H1 (cell line): ENCODE measurements at regions not wholly inside any gene's neighbourhood (a gene's known extent, or its start where the extent isn't known, plus 50 kb on each side); places are given as distances from the start of the nearest gene placed in this dataset.

ENCODE experiments used
- CTCF ChIA-PET: fragments of 300-600 bp; sonication (Branson Sonifier 250); formaldehyde crosslinking; loops from one replicate; lab custom pipeline; 2021; ENCODE audit not compliant: partially characterized antibody; lab: Charles Lee
- POLR2A ChIA-PET: fragments of 300-600 bp; sonication (Branson Sonifier 250); formaldehyde crosslinking; loops from one replicate; lab custom pipeline; 2021; ENCODE audit warnings: inconsistent platforms; ENCODE audit not compliant: partially characterized antibody; lab: Charles Lee
- DNase-seq, 2 experiments: peaks; one replicate each; pipeline versions ENCODE4 v3.0.0 to v3.0.0-alpha.2; 2010 to 2022; ENCODE audit warnings: low spot score in 2 of 2, low read depth in 1 of 2, mixed read lengths in 1 of 2
- FAIRE-seq: peaks from 2 replicates; lab custom pipeline; 2011; peaks lifted over from hg19 to GRCh38; lab: Jason Lieb, UNC
- H2AFZ ChIP-seq: 2 replicates; pipeline ENCODE4 v1.8.1; 2012; ENCODE audit warnings: low read length, inconsistent platforms
- H2AK5ac ChIP-seq: 2 replicates; pipeline ENCODE4 v1.6.1; 2013; ENCODE audit warnings: low read depth, low read length
- H2BK120ac ChIP-seq: replicated peaks from 2 replicates; pipeline ENCODE3; 2013; ENCODE audit warnings: low read depth, low read length, inconsistent platforms
- H2BK12ac ChIP-seq: 2 replicates; pipeline ENCODE4 v1.6.1; 2013; ENCODE audit warnings: low read depth, low read length
- H2BK15ac ChIP-seq: 2 replicates; pipeline ENCODE4 v1.6.1; 2013; ENCODE audit warnings: low read length
- H2BK20ac ChIP-seq: 2 replicates; pipeline ENCODE4 v1.6.1; 2013; ENCODE audit warnings: low read length
- H2BK5ac ChIP-seq: 2 replicates; pipeline ENCODE4 v1.6.1; 2013; ENCODE audit warnings: low read depth, low read length
- H3K14ac ChIP-seq: 2 replicates; pipeline ENCODE4 v1.6.1; 2013; ENCODE audit warnings: inconsistent platforms; ENCODE audit not compliant: insufficient read length
- H3K18ac ChIP-seq: 2 replicates; pipeline ENCODE4 v1.6.1; 2013; ENCODE audit warnings: low read length; ENCODE audit errors: extremely low read depth
- H3K23ac ChIP-seq: 2 replicates; pipeline ENCODE4 v1.6.1; 2013; ENCODE audit warnings: inconsistent platforms; ENCODE audit not compliant: insufficient read length
- H3K23me2 ChIP-seq: 2 replicates; pipeline ENCODE4 v1.6.1; 2013; ENCODE audit warnings: low read depth, low read length
- H3K27ac ChIP-seq: 2 replicates; pipeline ENCODE4 v1.6.1; 2011; ENCODE audit warnings: low read depth, low read length, inconsistent platforms
- H3K27me3 ChIP-seq, 4 experiments: replicated peaks in 1 of 4; 1 replicate in 1 of 4; 2 replicates in 3 of 4; pipeline versions ENCODE4 v1.6.1 to v1.8.1; 2011 to 2013; ENCODE audit warnings: low read length in 3 of 4, mild to moderate bottlenecking in 3 of 4, inconsistent platforms in 2 of 4, mixed read lengths in 2 of 4, moderate library complexity in 1 of 4; ENCODE audit not compliant: control insufficient read depth in 3 of 4, insufficient read depth in 3 of 4; ENCODE audit errors: extremely low read depth in 1 of 4
- H3K36me3 ChIP-seq, 4 experiments: 2 replicates each; pipeline versions ENCODE4 v1.6.1 to v1.8.1; 2011 to 2013; ENCODE audit warnings: mild to moderate bottlenecking in 4 of 4, low read length in 3 of 4, moderate library complexity in 2 of 4, control low read depth in 1 of 4, inconsistent platforms in 1 of 4; ENCODE audit not compliant: insufficient read depth in 4 of 4, control insufficient read depth in 2 of 4
- H3K4ac ChIP-seq: replicated peaks from 2 replicates; pipeline ENCODE3; 2013; ENCODE audit warnings: low read length, low read depth, mixed read lengths, inconsistent platforms; ENCODE audit not compliant: insufficient read length
- H3K4me1 ChIP-seq, 4 experiments: replicated peaks in 1 of 4; 1 replicate in 1 of 4; 2 replicates in 3 of 4; pipeline versions ENCODE4 v1.6.1 to v1.8.1; 2011 to 2013; ENCODE audit warnings: low read length in 3 of 4, inconsistent platforms in 2 of 4, mixed read lengths in 1 of 4; ENCODE audit not compliant: insufficient read depth in 4 of 4, control insufficient read depth in 3 of 4
- H3K4me2 ChIP-seq, 2 experiments: 2 replicates each; pipeline versions ENCODE4 v1.6.1 to v1.8.1; 2011 to 2013; ENCODE audit warnings: low read depth in 2 of 2, low read length in 2 of 2, control low read depth in 1 of 2, inconsistent platforms in 1 of 2, mild to moderate bottlenecking in 1 of 2; ENCODE audit not compliant: insufficient read depth in 1 of 2
- H3K4me3 ChIP-seq, 4 experiments: fragments of 200-600, 300-600 bp in 1 of 4; sonication (generic), shearing (Covaris generic), sonication (Bioruptor Twin) in 1 of 4; 2 replicates each; pipeline versions ENCODE4 v1.5.1 to v1.8.1; 2011 to 2016; ENCODE audit warnings: low read length in 4 of 4, low read depth in 3 of 4, control low read depth in 2 of 4, inconsistent platforms in 2 of 4, mild to moderate bottlenecking in 2 of 4, mixed read lengths in 1 of 4, moderate library complexity in 1 of 4; ENCODE audit not compliant: insufficient read depth in 2 of 4; ENCODE audit errors: extremely low read depth in 1 of 4
- H3K56ac ChIP-seq: replicated peaks from 2 replicates; pipeline ENCODE3; 2013; ENCODE audit warnings: low read depth, mild to moderate bottlenecking, mixed read lengths, low read length, inconsistent platforms; ENCODE audit not compliant: insufficient read length
- H3K79me1 ChIP-seq: 2 replicates; pipeline ENCODE4 v1.6.1; 2013; ENCODE audit warnings: low read depth, low read length, control low read depth
- H3K79me2 ChIP-seq, 2 experiments: 2 replicates each; pipeline versions ENCODE4 v1.6.1 to v1.8.1; 2012 to 2013; ENCODE audit warnings: low read length in 2 of 2, mild to moderate bottlenecking in 2 of 2, inconsistent platforms in 1 of 2; ENCODE audit not compliant: insufficient read depth in 2 of 2, control insufficient read depth in 1 of 2
- H3K9ac ChIP-seq, 4 experiments: replicated peaks in 1 of 4; 1 replicate in 1 of 4; 2 replicates in 3 of 4; pipeline versions ENCODE4 v1.6.1 to v1.8.1; 2011 to 2013; ENCODE audit warnings: low read depth in 3 of 4, low read length in 3 of 4, control low read depth in 2 of 4, mild to moderate bottlenecking in 2 of 4, moderate library complexity in 2 of 4, inconsistent platforms in 1 of 4; ENCODE audit errors: extremely low read depth in 1 of 4
- H3K9me3 ChIP-seq, 2 experiments: 2 replicates each; pipeline versions ENCODE4 v1.6.1 to v1.8.1; 2012 to 2013; ENCODE audit warnings: mild to moderate bottlenecking in 2 of 2, moderate library complexity in 2 of 2, control low read depth in 1 of 2, inconsistent platforms in 1 of 2, low read depth in 1 of 2, low read length in 1 of 2, mixed read lengths in 1 of 2; ENCODE audit not compliant: insufficient read depth in 2 of 2
- H4K20me1 ChIP-seq, 2 experiments: replicated peaks in 1 of 2; 2 replicates each; pipeline versions ENCODE3 to v1.8.1; 2011 to 2013; ENCODE audit warnings: inconsistent platforms in 2 of 2, low read length in 2 of 2, mild to moderate bottlenecking in 1 of 2; ENCODE audit not compliant: insufficient read depth in 2 of 2, control insufficient read depth in 1 of 2
- H4K5ac ChIP-seq: 2 replicates; pipeline ENCODE4 v1.6.1; 2013; ENCODE audit warnings: low read length, low read depth, mixed read lengths, inconsistent platforms; ENCODE audit not compliant: insufficient read length
- H4K8ac ChIP-seq: 2 replicates; pipeline ENCODE4 v1.8.0; 2013; ENCODE audit warnings: mild to moderate bottlenecking, moderate library complexity, low read length, inconsistent platforms; ENCODE audit not compliant: insufficient read depth; ENCODE audit errors: extremely low read depth
- H4K91ac ChIP-seq: replicated peaks from 2 replicates; pipeline ENCODE3; 2013; ENCODE audit warnings: low read length, mixed read lengths, inconsistent platforms; ENCODE audit not compliant: insufficient read length
- BACH1 ChIP-seq: IDR thresholded peaks from 2 replicates; pipeline ENCODE4 v1.6.1; 2012; ENCODE audit warnings: low read length, improper control_type of control experiment
- BCL11A ChIP-seq, 2 experiments: IDR thresholded peaks; one replicate each; pipeline ENCODE4 v1.6.1; 2011; ENCODE audit warnings: low read depth in 2 of 2, low read length in 2 of 2, mild to moderate bottlenecking in 2 of 2
- CEBPB ChIP-seq: IDR thresholded peaks from 2 replicates; pipeline ENCODE4 v1.6.1; 2012; ENCODE audit warnings: low read depth, low read length
- E2F6 ChIP-seq: IDR thresholded peaks from 2 replicates; pipeline ENCODE4 v1.6.1; 2012; ENCODE audit warnings: inconsistent platforms
- EP300 ChIP-seq, 2 experiments: IDR thresholded peaks; 1 replicate in 1 of 2; 2 replicates in 1 of 2; pipeline ENCODE4 v1.6.1; 2011 to 2012; ENCODE audit warnings: low read depth in 2 of 2, low read length in 2 of 2, mild to moderate bottlenecking in 2 of 2, borderline replicate concordance in 1 of 2, inconsistent platforms in 1 of 2, moderate library complexity in 1 of 2
- EZH2 ChIP-seq: fragments of 200-600 bp; sonication (generic); IDR thresholded peaks from 2 replicates; pipeline ENCODE4 v1.7.1; 2012; ENCODE audit warnings: low read depth, mild to moderate bottlenecking, moderate library complexity, low read length, inconsistent platforms; ENCODE audit not compliant: severe bottlenecking
- GABPA ChIP-seq: IDR thresholded peaks from 2 replicates; pipeline ENCODE4 v1.6.1; 2011; ENCODE audit warnings: mild to moderate bottlenecking, low read length, moderate library complexity, borderline replicate concordance; ENCODE audit not compliant: insufficient read depth
- HDAC6 ChIP-seq: IDR thresholded peaks from one replicate; pipeline ENCODE4 v1.7.1; 2012; ENCODE audit warnings: low read depth, mild to moderate bottlenecking, inconsistent platforms, low read length, moderate library complexity
- JUND ChIP-seq: IDR thresholded peaks from 2 replicates; pipeline ENCODE4 v1.6.1; 2011; ENCODE audit warnings: mild to moderate bottlenecking, improper control_type of control experiment, low read length
- NANOG ChIP-seq: IDR thresholded peaks from 2 replicates; pipeline ENCODE4 v1.6.1; 2011; ENCODE audit warnings: low read length, low read depth, mild to moderate bottlenecking, inconsistent platforms; ENCODE audit not compliant: insufficient read depth, poor library complexity, severe bottlenecking
- SAP30 ChIP-seq: fragments of 300-600 bp; sonication (generic); IDR thresholded peaks from 2 replicates; pipeline ENCODE4 v1.7.1; 2012; ENCODE audit warnings: low read length, moderate library complexity, mild to moderate bottlenecking, inconsistent platforms; ENCODE audit not compliant: insufficient read depth, insufficient replicate concordance
- SIX5 ChIP-seq: IDR thresholded peaks from 2 replicates; pipeline ENCODE4 v1.6.1; 2011; ENCODE audit warnings: mild to moderate bottlenecking, low read depth, low read length
- USF2 ChIP-seq: IDR thresholded peaks from 2 replicates; pipeline ENCODE4 v1.6.1; 2011; ENCODE audit warnings: low read length, improper control_type of control experiment
- WGBS, 2 experiments: shearing (Covaris generic) in 1 of 2; methylation state at CpG; one replicate each; pipeline versions ENCODE4 v1.1.6 to v1.1.7; 2013 to 2015; ENCODE audit warnings: low lambda C conversion rate in 2 of 2, mixed read lengths in 2 of 2, inconsistent platforms in 1 of 2, low coverage in 1 of 2, missing lambda C conversion rate in 1 of 2; ENCODE audit not compliant: insufficient replicate concordance in 2 of 2, insufficient coverage in 1 of 2, insufficient read length in 1 of 2; ENCODE audit errors: extremely low coverage in 1 of 2, missing lambda C conversion rate in 1 of 2; 5-methylcytosine and 5-hydroxymethylcytosine counted together

DNA sequence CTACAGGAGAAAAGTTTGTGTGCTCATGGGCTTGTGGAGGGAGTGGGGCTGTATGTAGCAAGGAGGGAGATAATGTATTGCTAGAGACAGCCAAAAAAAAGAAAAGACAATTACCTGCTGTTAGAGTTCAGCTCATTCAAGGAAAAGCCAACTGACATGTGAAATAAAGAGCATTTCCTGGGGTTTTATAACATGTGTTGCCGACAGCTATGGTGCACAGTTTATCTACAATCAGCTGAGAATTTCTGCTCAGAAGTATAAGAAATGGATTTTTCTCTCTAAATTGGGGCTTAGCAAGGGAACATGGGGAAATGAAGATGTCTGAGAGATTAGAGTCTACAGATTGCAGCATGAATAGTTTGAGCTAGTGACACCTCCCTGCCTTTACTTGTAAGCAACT lies 674.1 kb downstream of the SUCLG1 start:
- Histone ChIP-seq H2BK15ac (no peak overlapping the region), H4K91ac (no peak overlapping the region), H2AFZ (peak overlapping the region; percentile 97), H3K23ac (no peak overlapping the region), H3K4me1 (peaks cover 0 to 3% (median 1%) of the 10 kb centered on the region in 4 experiments; a peak in 2 of 7 replicates), H4K5ac (no peak overlapping the region), H3K56ac (no peak overlapping the region), H3K14ac (no peak overlapping the region), H3K18ac (no peak overlapping the region), H3K23me2 (no peaks in the 10 kb centered on the region), H4K8ac (no peak overlapping the region), H4K20me1 (no peaks in the 10 kb centered on the region), H3K4me3 (no peak overlapping the region), H3K79me1 (no peaks in the 10 kb centered on the region), H3K27ac (no peak overlapping the region), H2BK120ac (no peak overlapping the region), H2BK5ac (no peak overlapping the region), H3K9me3 (no peaks in the 10 kb centered on the region), H3K4me2 (no peak overlapping the region), H3K9ac (no peak overlapping the region), H2AK5ac (no peak overlapping the region), H3K79me2 (no peaks in the 10 kb centered on the region), H3K4ac (no peak overlapping the region), H3K27me3 (no peaks in the 10 kb centered on the region), H2BK12ac (no peak overlapping the region), H2BK20ac (no peak overlapping the region), H3K36me3 (no peaks in the 10 kb centered on the region)
- ChIA-PET CTCF (interaction anchor here (0.6 to 2.6 kb wide), 2 partner anchors 11 to 530 kb away, joined by 3 to 6 read pairs; no protein-coding TSS in a partner anchor), POLR2A (no interaction called here)
- DNase-seq (no peak), FAIRE-seq (no peak)
- WGBS, 2 experiments: 89% methylated on average over 1 of the region's 1 CpG; no CpG with 5 or more reads in 1 of the 2 experiments
- TF ChIP-seq HDAC6 (no peak), EZH2 (no peak), CEBPB (no peak), EP300 (IDR thresholded peaks at IDR 0.05; ENCODE audit: borderline replicate concordance in 1 of 2, low read depth in 2 of 2, low read length in 2 of 2) (no peak), GABPA (no peak), USF2 (no peak), JUND (no peak), BCL11A (IDR thresholded peaks at IDR 0.05; ENCODE audit: low read depth in 2 of 2, low read length in 2 of 2) (no peak), E2F6 (no peak), NANOG (no peak), SAP30 (no peak), SIX5 (no peak), BACH1 (no peak)
